ENCODE measurements at regions not wholly inside any gene's neighbourhood (a gene's known extent, or its start where the extent isn't known, plus 50 kb on each side); places are given as distances from the start of the nearest gene placed in this dataset.
"Not testable (repeated sequence)": the region's sequence is repeated elsewhere in the genome, so short reads cannot be mapped to it uniquely, and the experiment has no call there.

GRCh38 chr5:56310711-56311204 lies 77.6 kb upstream of the ANKRD55 start:
- no peak for DNase-seq

DNA sequence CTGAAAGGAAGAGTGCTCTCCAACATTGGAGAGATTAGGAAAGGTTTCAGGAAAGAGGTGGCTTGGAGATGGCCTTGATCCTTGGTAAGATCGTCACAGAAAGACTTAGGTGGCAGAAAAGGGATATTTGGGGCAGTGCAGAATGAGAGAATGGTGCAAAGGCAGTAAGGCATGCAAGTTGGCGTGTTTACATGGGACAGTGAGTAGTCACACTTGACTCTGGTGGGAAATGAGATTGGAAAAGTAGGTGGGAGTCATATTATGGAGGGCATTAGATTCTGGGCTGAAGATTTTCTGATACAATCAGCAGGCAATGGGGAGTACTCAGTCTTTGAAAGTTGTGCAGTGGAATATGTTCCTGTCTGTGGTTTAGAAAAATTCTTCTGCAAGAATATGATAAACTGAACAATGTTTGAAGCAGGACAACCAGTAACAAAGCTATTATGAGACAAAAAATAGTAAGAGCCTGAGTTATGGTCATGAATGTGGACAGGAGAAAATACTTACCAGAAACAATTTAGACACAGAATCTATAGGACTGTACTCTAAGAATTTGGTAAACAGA lies 76.2 kb upstream of the ANKRD55 start:
- DNase-seq, result no peak

- no peak for DNase-seq
Observed at GRCh38 chr5:56307714-56308333, 74.7 kb upstream of the ANKRD55 start.

- no peak for DNase-seq
Observed at GRCh38 chr5:56306433-56307150, 73.5 kb upstream of the ANKRD55 start.

- DNase-seq, result no peak
Observed at GRCh38 chr5:56305001-56305950, 72.1 kb upstream of the ANKRD55 start.

DNA sequence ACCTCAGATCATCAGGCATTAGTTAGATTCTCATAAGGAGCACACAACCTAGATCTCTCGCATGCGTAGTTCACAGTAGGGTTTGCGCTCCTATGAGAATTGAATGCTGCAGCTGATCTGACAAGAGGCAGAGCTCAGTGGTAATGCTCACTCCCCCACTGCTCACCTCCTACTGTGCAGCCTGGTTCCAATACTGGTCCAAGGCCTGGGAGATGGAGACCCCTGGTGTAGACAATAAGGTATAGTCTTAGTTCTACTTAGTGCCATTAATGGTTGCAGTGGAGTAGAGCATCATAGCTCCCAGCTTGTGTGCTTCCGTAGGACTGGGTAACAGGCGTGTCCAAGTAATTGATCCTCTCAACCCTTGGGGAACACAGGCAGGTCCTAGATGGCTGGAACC lies 70.4 kb upstream of the ANKRD55 start:
- DNase-seq, result no peak

DNA sequence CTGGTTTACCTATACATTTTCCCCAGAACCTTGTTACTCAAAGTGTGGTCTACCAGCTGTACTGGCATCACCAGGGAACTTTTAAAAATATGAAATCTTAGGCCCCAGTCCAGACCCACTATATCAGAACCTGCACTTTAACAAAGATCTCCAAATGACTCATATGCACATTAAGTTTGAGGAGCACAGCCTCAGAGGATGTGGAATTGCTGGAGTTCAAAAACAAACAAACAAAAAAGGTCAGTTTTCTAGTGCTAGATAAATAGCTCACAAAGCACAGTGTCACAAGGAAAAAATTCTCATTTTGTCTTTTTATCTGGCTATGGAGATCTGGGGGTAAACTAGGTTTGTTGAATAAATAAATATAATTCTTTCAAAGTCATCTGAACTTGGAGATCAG lies 68.9 kb upstream of the ANKRD55 start:
- no peak for DNase-seq

DNA sequence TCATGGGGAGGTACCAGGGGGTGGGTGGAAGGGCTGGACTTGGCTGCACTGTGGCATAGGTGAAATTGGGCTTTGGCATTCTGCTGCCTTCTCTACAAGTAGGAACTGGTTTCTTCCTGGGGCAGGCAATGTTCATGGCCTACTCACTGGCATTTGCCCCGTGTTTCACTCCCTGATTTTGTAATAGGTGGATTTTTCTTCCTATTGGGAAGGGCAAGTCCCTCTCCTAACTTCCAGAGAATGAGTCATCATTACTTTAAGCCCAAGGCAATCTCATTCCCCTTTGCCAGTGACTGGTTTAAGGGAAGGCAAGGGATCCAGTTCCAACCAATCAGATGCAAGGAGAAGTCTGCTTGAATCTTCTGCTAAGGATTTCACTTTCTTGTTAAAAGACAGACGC lies 67.9 kb upstream of the ANKRD55 start:
- no peak for DNase-seq

GRCh38 chr5:56299212-56299611 lies 66.1 kb upstream of the ANKRD55 start:
- no peak for DNase-seq

- no peak for DNase-seq
Observed at GRCh38 chr5:56298336-56299090, 65.4 kb upstream of the ANKRD55 start.

- no peak for DNase-seq
Observed at GRCh38 chr5:56297851-56298250, 64.7 kb upstream of the ANKRD55 start.

DNA sequence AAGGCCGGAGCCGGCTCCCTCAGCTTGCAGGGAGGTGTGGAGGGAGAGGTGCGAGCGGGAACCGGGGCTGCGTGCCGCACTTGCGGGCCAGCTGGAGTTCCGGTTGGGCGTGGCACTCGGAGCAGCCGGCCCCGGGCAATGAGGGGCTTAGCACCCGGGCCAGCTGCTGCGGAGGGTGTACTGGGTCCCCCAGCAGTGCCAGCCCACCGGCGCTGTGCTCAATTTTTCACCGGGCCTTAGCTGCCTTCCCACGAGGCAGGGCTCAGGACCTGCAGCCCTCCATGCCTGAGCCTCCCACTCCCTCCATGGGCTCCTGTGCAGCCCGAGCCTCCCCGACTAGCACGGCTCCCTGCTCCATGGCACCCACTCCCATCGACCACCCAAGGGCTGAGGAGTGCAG lies 62.2 kb upstream of the ANKRD55 start:
- not testable (repeated sequence) for DNase-seq

DNA sequence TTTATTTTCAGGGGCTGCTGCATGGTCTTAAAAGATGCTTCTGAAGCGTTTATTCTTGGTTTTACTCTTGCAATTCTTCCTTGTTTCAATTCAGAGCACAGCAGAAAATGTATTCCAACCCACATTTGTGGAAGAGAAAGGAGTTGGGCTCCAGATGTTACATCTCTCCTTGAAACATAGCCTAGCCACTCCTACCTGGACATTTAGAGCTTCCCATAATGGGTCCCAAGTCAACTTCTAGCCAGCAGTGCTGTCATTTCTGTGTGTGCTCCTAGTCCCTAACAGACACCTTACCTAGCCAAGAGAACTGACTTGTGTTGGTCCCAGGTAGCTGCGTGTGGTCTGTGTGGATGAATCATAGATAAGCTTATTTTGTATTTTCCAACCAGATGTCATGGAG lies 61.2 kb upstream of the ANKRD55 start:
- no peak for DNase-seq

- not testable (repeated sequence) for DNase-seq
Observed at GRCh38 chr5:56292874-56293273, 59.7 kb upstream of the ANKRD55 start.

DNA sequence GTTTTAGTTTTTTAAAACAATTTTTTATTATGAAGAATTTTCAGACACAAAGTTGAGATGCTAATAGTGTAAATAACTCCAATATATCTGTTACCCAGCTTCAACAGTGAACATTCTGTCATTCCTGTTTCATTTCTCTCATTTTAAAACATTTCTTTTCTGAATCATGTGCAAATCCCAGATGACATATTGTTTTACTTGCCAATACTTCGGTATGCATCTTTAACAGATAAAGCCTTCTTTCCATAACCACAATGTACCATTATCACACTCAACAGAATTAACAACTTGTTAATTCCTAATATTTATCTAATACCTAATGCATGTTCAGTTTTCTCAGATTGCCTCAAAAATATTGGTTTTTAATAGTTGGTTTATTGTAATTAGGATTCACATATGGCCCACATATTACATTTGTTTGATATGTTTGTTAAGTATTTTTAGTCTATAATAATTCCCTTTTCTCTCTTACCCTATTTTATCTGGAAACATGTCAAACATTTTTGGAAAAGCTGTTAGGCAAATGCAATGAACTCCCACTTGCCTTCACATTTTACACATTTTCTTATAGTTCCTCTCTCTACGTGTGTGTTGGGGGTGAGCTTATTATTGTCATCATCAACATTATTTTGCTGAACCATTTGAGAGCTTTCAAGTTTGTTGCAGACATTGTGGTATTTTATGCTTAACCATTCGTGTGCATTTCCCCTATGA lies 58.7 kb upstream of the ANKRD55 start:
- DNase-seq, result no peak

- no peak for DNase-seq
Observed at GRCh38 chr5:56291079-56291643, 58.0 kb upstream of the ANKRD55 start.

DNA sequence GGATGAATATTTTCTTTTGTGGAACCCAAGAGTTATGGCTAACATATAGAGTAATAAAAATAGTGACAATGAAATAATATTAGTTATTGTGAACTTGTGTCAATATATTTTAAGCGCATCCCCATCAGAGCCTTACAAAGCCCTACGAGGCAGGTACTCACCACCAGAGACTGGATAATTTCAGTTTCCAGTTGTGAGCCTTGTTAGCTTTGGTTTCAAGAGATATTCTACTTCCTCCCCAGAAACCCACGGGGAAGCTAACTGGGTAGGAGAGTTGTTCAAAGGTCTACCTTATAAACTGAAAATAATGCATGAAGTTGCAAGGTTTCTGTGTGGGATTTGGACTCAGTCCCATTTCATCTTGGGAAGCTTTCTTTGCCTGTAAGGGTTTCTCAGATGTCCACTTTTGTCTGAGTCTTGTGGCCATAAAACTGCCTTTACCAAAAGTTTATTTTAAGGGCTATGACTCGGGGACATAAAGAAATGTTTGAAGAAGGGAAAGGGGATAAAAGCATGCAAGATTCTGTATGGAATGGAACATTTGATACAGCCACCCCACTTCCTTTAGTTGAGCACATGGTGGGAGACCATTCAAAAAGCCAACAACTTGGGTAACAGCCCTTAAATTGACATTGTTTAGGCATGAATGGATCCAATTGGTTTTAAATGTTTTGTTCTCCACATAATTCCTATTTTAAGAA lies 57.4 kb upstream of the ANKRD55 start:
- DNase-seq, result no peak

GRCh38 chr5:56289602-56289987 lies 56.5 kb upstream of the ANKRD55 start:
- no peak for DNase-seq

GRCh38 chr5:56288873-56289601 lies 55.9 kb upstream of the ANKRD55 start:
- DNase-seq, result no peak
